SK-N-SH treated with all-trans-retinoic acid at 6 μM for 48 hours (cell line): ENCODE measurements at regions not wholly inside any gene's neighbourhood (a gene's known extent, or its start where the extent isn't known, plus 50 kb on each side); places are given as distances from the start of the nearest gene placed in this dataset.

Experiments
- ATAC-seq: fragments of 200-7000 bp; cut with Tn5 transposase; 3 replicates; pipeline ENCODE4 v1.9.1; 2020; ENCODE audit warnings: mild to moderate bottlenecking, moderate library complexity
- ARNTL ChIP-seq: fragments of 450-650 bp; formaldehyde crosslinking; IDR thresholded peaks from 2 replicates; pipeline ENCODE4 v1.5.0; 2020; ENCODE audit warnings: low read depth, mild to moderate bottlenecking, moderate library complexity, borderline replicate concordance
- ISL1 ChIP-seq: fragments of 250-450 bp; sonication (Bioruptor Pico); IDR thresholded peaks from 2 replicates; pipeline ENCODE4 v2.1.2; 2022; ENCODE audit warnings: mild to moderate bottlenecking, moderate library complexity
- PATZ1 ChIP-seq: fragments of 250-450 bp; sonication (Bioruptor Pico); IDR thresholded peaks from 2 replicates; pipeline ENCODE4 v1.8.0; 2020; ENCODE audit warnings: mild to moderate bottlenecking, moderate library complexity, borderline replicate concordance
- PPARA ChIP-seq: fragments of 250-450 bp; sonication (Bioruptor Pico); IDR thresholded peaks from 2 replicates; pipeline ENCODE4 v1.5.0; 2020; ENCODE audit warnings: mild to moderate bottlenecking, borderline replicate concordance
- RARB ChIP-seq: fragments of 250-450 bp; sonication (Bioruptor Pico); IDR thresholded peaks from 2 replicates; pipeline ENCODE4 v1.8.0; 2021; ENCODE audit warnings: mild to moderate bottlenecking, moderate library complexity
- SNAI2 ChIP-seq: fragments of 250-450 bp; sonication (Bioruptor Pico); IDR thresholded peaks from 2 replicates; pipeline ENCODE4 v1.5.0; 2020; ENCODE audit warnings: mild to moderate bottlenecking, moderate library complexity
- TCF4 ChIP-seq: fragments of 250-450 bp; sonication (Bioruptor Pico); IDR thresholded peaks from 2 replicates; pipeline ENCODE4 v1.8.0; 2021; ENCODE audit warnings: mild to moderate bottlenecking, moderate library complexity, borderline replicate concordance
- TOX ChIP-seq: fragments of 250-450 bp; sonication (Bioruptor Pico); IDR thresholded peaks from 2 replicates; pipeline ENCODE4 v1.8.0; 2021; ENCODE audit warnings: mild to moderate bottlenecking, moderate library complexity, borderline replicate concordance
- ZC3H10 ChIP-seq: fragments of 250-450 bp; sonication (Bioruptor Pico); IDR thresholded peaks from 2 replicates; pipeline ENCODE4 v1.5.1; 2021; ENCODE audit warnings: mild to moderate bottlenecking, moderate library complexity
- ZFP3 ChIP-seq: fragments of 250-450 bp; sonication (Bioruptor Pico); IDR thresholded peaks from 2 replicates; pipeline ENCODE4 v1.5.0; 2020; ENCODE audit warnings: mild to moderate bottlenecking, moderate library complexity
- ZFP30 ChIP-seq: fragments of 450-650 bp; formaldehyde crosslinking; IDR thresholded peaks from 2 replicates; pipeline ENCODE4 v1.5.0; 2022; ENCODE audit warnings: mild to moderate bottlenecking, moderate library complexity
- ZNF565 ChIP-seq: fragments of 450-650 bp; formaldehyde crosslinking; conservative IDR thresholded peaks from 2 replicates; pipeline ENCODE4 v1.5.0; 2020; ENCODE audit warnings: low read depth, mild to moderate bottlenecking, moderate library complexity
- ZNF8 ChIP-seq: fragments of 450-650 bp; formaldehyde crosslinking; IDR thresholded peaks from 2 replicates; pipeline ENCODE4 v1.5.0; 2020; ENCODE audit warnings: mild to moderate bottlenecking, moderate library complexity
- TF ChIP-seq, protein P1 (sequence below): fragments of 250-450 bp; sonication (Bioruptor Pico); IDR thresholded peaks from 2 replicates; pipeline ENCODE4 v1.5.1; 2020; ENCODE audit warnings: low read depth, mild to moderate bottlenecking, moderate library complexity
- TF ChIP-seq, protein P2 (sequence below): fragments of 250-450 bp; sonication (Bioruptor Pico); IDR thresholded peaks from 2 replicates; pipeline ENCODE4 v1.8.0; 2021; ENCODE audit warnings: low read depth, mild to moderate bottlenecking, moderate library complexity, borderline replicate concordance
- TF ChIP-seq, protein P3 (sequence below): fragments of 250-450 bp; sonication (Bioruptor Pico); IDR thresholded peaks from 2 replicates; pipeline ENCODE4 v1.5.0; 2020; ENCODE audit warnings: mild to moderate bottlenecking, moderate library complexity
- TF ChIP-seq, protein P4 (sequence below): fragments of 250-450 bp; sonication (Bioruptor Pico); IDR thresholded peaks from 2 replicates; pipeline ENCODE4 v1.5.1; 2021; ENCODE audit warnings: mild to moderate bottlenecking, moderate library complexity

- no peak for TF ChIP-seq ARNTL (CRISPR knock-in tag)
- TF ChIP-seq, protein P1, sequence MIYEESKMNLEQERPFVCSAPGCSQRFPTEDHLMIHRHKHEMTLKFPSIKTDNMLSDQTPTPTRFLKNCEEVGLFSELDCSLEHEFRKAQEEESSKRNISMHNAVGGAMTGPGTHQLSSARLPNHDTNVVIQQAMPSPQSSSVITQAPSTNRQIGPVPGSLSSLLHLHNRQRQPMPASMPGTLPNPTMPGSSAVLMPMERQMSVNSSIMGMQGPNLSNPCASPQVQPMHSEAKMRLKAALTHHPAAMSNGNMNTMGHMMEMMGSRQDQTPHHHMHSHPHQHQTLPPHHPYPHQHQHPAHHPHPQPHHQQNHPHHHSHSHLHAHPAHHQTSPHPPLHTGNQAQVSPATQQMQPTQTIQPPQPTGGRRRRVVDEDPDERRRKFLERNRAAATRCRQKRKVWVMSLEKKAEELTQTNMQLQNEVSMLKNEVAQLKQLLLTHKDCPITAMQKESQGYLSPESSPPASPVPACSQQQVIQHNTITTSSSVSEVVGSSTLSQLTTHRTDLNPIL (CRISPR knock-in tag), result no peak
- no peak for TF ChIP-seq SNAI2
- TF ChIP-seq TOX (CRISPR knock-in tag), result no peak
- no peak for TF ChIP-seq ISL1 (CRISPR knock-in tag)
- TF ChIP-seq PATZ1 (CRISPR knock-in tag), result no peak
These were observed 182.2 kb downstream of the ZNF486 start (continued) for GRCh38 chr19:20349206-20349605.

- TF ChIP-seq, protein P2, sequence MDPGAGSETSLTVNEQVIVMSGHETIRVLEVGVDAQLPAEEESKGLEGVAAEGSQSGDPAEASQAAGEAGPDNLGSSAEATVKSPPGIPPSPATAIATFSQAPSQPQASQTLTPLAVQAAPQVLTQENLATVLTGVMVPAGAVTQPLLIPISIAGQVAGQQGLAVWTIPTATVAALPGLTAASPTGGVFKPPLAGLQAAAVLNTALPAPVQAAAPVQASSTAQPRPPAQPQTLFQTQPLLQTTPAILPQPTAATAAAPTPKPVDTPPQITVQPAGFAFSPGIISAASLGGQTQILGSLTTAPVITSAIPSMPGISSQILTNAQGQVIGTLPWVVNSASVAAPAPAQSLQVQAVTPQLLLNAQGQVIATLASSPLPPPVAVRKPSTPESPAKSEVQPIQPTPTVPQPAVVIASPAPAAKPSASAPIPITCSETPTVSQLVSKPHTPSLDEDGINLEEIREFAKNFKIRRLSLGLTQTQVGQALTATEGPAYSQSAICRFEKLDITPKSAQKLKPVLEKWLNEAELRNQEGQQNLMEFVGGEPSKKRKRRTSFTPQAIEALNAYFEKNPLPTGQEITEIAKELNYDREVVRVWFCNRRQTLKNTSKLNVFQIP, result no peak
- no peak for TF ChIP-seq ISL1 (CRISPR knock-in tag)
- no peak for TF ChIP-seq ZFP30 (CRISPR knock-in tag)
- no peak for TF ChIP-seq RARB (CRISPR knock-in tag)
- TF ChIP-seq, protein P1 (CRISPR knock-in tag), result no peak
- ATAC-seq, result no peak
These were observed 172.4 kb downstream of the ZNF486 start for GRCh38 chr19:20339444-20339843.

DNA sequence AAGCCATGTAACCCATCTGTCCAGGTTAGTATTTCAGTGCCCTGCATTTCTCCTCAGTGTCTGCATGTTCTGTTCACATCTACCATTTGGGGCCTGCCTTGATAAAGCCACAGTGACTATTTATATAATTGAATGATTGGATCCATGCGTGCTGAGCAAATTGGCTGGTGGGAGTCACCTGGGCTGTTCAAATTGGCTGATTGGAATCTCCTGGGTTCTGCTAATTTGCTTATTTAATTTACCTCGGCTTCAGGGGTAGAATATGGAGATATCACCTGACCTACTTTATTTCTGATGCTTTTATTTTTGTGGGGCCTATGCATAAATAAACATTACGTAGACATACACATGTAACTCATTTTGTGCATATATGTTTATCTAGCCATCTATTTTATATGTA is 167.7 kb downstream of the ZNF486 start:
- peak; percentile 82; the same call in 1 of the 2 replicates for TF ChIP-seq TCF4
- TF ChIP-seq, protein P3, sequence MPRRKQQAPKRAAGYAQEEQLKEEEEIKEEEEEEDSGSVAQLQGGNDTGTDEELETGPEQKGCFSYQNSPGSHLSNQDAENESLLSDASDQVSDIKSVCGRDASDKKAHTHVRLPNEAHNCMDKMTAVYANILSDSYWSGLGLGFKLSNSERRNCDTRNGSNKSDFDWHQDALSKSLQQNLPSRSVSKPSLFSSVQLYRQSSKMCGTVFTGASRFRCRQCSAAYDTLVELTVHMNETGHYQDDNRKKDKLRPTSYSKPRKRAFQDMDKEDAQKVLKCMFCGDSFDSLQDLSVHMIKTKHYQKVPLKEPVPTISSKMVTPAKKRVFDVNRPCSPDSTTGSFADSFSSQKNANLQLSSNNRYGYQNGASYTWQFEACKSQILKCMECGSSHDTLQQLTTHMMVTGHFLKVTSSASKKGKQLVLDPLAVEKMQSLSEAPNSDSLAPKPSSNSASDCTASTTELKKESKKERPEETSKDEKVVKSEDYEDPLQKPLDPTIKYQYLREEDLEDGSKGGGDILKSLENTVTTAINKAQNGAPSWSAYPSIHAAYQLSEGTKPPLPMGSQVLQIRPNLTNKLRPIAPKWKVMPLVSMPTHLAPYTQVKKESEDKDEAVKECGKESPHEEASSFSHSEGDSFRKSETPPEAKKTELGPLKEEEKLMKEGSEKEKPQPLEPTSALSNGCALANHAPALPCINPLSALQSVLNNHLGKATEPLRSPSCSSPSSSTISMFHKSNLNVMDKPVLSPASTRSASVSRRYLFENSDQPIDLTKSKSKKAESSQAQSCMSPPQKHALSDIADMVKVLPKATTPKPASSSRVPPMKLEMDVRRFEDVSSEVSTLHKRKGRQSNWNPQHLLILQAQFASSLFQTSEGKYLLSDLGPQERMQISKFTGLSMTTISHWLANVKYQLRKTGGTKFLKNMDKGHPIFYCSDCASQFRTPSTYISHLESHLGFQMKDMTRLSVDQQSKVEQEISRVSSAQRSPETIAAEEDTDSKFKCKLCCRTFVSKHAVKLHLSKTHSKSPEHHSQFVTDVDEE (CRISPR knock-in tag), result 0 out of 2 replicates have a peak, but pooled peaks have one; percentile 19
- TF ChIP-seq SNAI2, result no peak
- TF ChIP-seq, all 23 proteins: peak for 2
- no peak for ATAC-seq

GRCh38 chr19:20333508-20333907 is 166.5 kb downstream of the ZNF486 start:
- ATAC-seq, result no peak
- TF ChIP-seq ZNF8 (CRISPR knock-in tag) (no peak), PATZ1 (CRISPR knock-in tag) (no peak), ZFP3 (CRISPR knock-in tag) (no peak), SNAI2 (no peak), PPARA (CRISPR knock-in tag) (no peak), ARNTL (CRISPR knock-in tag) (no peak), ZC3H10 (CRISPR knock-in tag) (no peak), ISL1 (CRISPR knock-in tag) (no peak), TOX (CRISPR knock-in tag) (no peak), ZNF565 (CRISPR knock-in tag) (no peak)
- TF ChIP-seq, protein P2, result no peak
- TF ChIP-seq, protein P1 (CRISPR knock-in tag), result no peak
- TF ChIP-seq, protein P4, sequence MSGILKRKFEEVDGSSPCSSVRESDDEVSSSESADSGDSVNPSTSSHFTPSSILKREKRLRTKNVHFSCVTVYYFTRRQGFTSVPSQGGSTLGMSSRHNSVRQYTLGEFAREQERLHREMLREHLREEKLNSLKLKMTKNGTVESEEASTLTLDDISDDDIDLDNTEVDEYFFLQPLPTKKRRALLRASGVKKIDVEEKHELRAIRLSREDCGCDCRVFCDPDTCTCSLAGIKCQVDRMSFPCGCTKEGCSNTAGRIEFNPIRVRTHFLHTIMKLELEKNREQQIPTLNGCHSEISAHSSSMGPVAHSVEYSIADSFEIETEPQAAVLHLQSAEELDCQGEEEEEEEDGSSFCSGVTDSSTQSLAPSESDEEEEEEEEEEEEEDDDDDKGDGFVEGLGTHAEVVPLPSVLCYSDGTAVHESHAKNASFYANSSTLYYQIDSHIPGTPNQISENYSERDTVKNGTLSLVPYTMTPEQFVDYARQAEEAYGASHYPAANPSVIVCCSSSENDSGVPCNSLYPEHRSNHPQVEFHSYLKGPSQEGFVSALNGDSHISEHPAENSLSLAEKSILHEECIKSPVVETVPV (CRISPR knock-in tag), result no peak
